ENCODE measurements at regions not wholly inside any gene's neighbourhood (a gene's known extent, or its start where the extent isn't known, plus 50 kb on each side); places are given as distances from the start of the nearest gene placed in this dataset.

GRCh38 chr21:27158967-27159366 is 192.1 kb upstream of the ADAMTS5 start:
- DNase-seq (ENCODE audit: low read depth), result no peak
- H3K4me3 ChIP-seq (ENCODE audit: low read depth, low read length), result no peak overlapping the region
- TF ChIP-seq POLR2A (IDR thresholded peaks at IDR 0.05; ENCODE audit: extremely low read depth, insufficient read length), result no peak
- TF ChIP-seq MAX (IDR thresholded peaks at IDR 0.05; ENCODE audit: low read depth, low read length), result no peak
- TF ChIP-seq MYC (IDR thresholded peaks at IDR 0.05; ENCODE audit: low read depth, low read length), result no peak
- TF ChIP-seq CTCF (IDR thresholded peaks at IDR 0.05; ENCODE audit: low read depth, low read length), result no peak

GRCh38 chr21:27157097-27157496 is 190.2 kb upstream of the ADAMTS5 start:
- H3K4me3 ChIP-seq (ENCODE audit: low read depth, low read length), result no peak overlapping the region
- TF ChIP-seq CTCF (IDR thresholded peaks at IDR 0.05; ENCODE audit: low read depth, low read length) (no peak), POLR2A (IDR thresholded peaks at IDR 0.05; ENCODE audit: extremely low read depth, insufficient read length) (no peak), MYC (IDR thresholded peaks at IDR 0.05; ENCODE audit: low read depth, low read length) (no peak), MAX (IDR thresholded peaks at IDR 0.05; ENCODE audit: low read depth, low read length) (no peak)
- no peak for DNase-seq (ENCODE audit: low read depth)

- H3K4me3 ChIP-seq (ENCODE audit: low read depth, low read length), result no peak overlapping the region
- TF ChIP-seq CTCF (IDR thresholded peaks at IDR 0.05; ENCODE audit: low read depth, low read length) (no peak), MYC (IDR thresholded peaks at IDR 0.05; ENCODE audit: low read depth, low read length) (no peak), MAX (IDR thresholded peaks at IDR 0.05; ENCODE audit: low read depth, low read length) (no peak), POLR2A (IDR thresholded peaks at IDR 0.05; ENCODE audit: extremely low read depth, insufficient read length) (no peak)
- DNase-seq (ENCODE audit: low read depth), result no peak
Observed at GRCh38 chr21:27156666-27157065, 189.8 kb upstream of the ADAMTS5 start.

GRCh38 chr21:27155130-27155500 is 188.2 kb upstream of the ADAMTS5 start:
- TF ChIP-seq MYC (IDR thresholded peaks at IDR 0.05; ENCODE audit: low read depth, low read length) (no peak), MAX (IDR thresholded peaks at IDR 0.05; ENCODE audit: low read depth, low read length) (no peak), CTCF (IDR thresholded peaks at IDR 0.05; ENCODE audit: low read depth, low read length) (no peak), POLR2A (IDR thresholded peaks at IDR 0.05; ENCODE audit: extremely low read depth, insufficient read length) (no peak)
- DNase-seq (ENCODE audit: low read depth), result no peak
- H3K4me3 ChIP-seq (ENCODE audit: low read depth, low read length), result no peak overlapping the region

GRCh38 chr21:27154451-27155129 is 187.7 kb upstream of the ADAMTS5 start:
- H3K4me3 ChIP-seq (ENCODE audit: low read depth, low read length), result no peak overlapping the region
- TF ChIP-seq POLR2A (IDR thresholded peaks at IDR 0.05; ENCODE audit: extremely low read depth, insufficient read length), result no peak
- TF ChIP-seq MAX (IDR thresholded peaks at IDR 0.05; ENCODE audit: low read depth, low read length), result no peak
- no peak for TF ChIP-seq MYC (IDR thresholded peaks at IDR 0.05; ENCODE audit: low read depth, low read length)
- no peak for TF ChIP-seq CTCF (IDR thresholded peaks at IDR 0.05; ENCODE audit: low read depth, low read length)
- DNase-seq (ENCODE audit: low read depth), result no peak

All from NB4 (cell line).